Fibroblast of pulmonary artery (primary cell): ENCODE measurements at regions not wholly inside any gene's neighbourhood (a gene's known extent, or its start where the extent isn't known, plus 50 kb on each side); places are given as distances from the start of the nearest gene placed in this dataset.
"Not testable (repeated sequence)": the region's sequence is repeated elsewhere in the genome, so short reads cannot be mapped to it uniquely, and the experiment has no call there.

Experiments used
- DNase-seq: peaks from one replicate; pipeline ENCODE4 v3.0.0-alpha.2; 2010; ENCODE audit warnings: low read depth
- H3K4me3 ChIP-seq: replicated peaks from 2 replicates; pipeline ENCODE4 v1.5.1; 2011; ENCODE audit warnings: low read depth, mild to moderate bottlenecking, control low read depth, low read length, moderate library complexity
- CTCF ChIP-seq: IDR thresholded peaks from 2 replicates; pipeline ENCODE4 v1.5.1; 2011; ENCODE audit warnings: mild to moderate bottlenecking, control low read depth, low read length, inconsistent platforms; ENCODE audit errors: missing control alignments

- TF ChIP-seq CTCF: no peak
- no peak for DNase-seq
- no peak overlapping the region for H3K4me3 ChIP-seq
Measured at GRCh38 chr4:77348815-77349214, 191.8 kb downstream of the CCNG2 start.

DNA sequence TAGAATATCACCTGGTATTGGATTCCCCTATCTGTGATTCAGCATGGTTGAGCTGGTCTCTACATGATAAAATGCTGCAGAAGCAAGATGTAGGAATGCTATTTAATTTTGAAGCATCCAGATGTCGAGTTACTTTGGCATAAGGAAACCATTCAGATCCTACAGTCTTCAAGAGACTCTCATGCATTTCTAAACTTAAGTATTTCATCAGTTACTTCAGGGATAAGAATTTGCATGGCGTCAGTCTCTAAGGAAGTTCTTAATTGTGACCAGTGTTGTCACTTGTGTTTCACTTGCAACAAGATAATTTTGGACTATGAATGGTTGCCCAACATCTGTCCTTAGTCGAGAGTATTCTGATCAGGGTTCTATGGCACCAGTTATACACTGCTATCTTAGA, 192.4 kb downstream of the CCNG2 start:
- DNase-seq: no peak
- no peak for TF ChIP-seq CTCF

DNA sequence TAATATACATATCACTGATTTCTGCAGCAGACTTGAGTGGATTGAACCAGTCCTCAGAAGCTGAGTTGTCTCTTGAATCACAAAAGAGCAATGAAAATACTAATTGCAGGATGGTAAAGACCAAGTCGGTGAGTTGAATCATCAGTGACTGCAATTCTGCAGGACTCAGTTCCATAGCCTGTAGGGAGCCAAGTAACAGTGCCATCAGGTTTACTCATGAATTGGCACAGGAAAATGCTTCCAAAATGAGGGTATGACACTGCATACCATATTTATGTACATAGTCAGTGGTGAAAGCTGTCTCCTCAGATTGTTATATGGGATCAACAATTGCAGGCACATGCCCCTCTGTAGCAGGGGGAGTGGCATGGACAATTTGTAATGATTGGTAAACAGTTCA, 192.8 kb downstream of the CCNG2 start:
- H3K4me3 ChIP-seq: no peak overlapping the region
- TF ChIP-seq CTCF: no peak
- no peak for DNase-seq

More for the DNA sequence above, 192.4 kb downstream of the CCNG2 start:
- no peak overlapping the region for H3K4me3 ChIP-seq

GRCh38 chr4:77352192-77352591, 195.2 kb downstream of the CCNG2 start:
- no peak overlapping the region for H3K4me3 ChIP-seq
- TF ChIP-seq CTCF: no peak
- DNase-seq: no peak

DNA sequence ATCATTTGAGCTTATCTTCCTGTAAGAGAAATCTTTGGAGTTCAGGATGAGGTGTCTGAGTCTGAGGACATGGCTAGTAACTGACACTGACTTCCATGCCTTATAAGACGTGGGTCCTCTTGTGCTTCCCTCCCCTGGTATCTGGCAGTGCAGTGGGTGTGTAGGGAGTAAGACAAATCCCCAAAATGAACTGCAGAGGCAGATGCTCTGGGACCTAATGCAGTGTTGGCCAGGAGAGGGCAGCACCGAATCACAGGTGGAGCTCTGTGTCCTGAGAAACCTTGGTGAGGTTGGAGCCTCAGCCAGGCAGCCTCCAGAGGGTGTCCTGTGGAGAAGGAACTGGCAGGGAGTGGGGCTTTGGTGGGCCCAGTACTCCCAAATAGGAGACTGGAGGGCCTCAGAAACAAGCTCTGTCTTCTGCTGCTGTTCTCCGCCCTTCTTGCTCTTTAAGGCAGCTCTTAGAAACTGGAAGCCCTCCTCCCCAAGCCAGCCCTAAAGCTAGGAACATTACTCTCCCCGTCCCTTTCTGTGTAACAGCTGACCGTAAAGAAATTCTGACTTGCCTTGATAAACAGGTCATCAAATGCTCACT, 196.8 kb downstream of the CCNG2 start:
- TF ChIP-seq CTCF: peak; percentile 3

GRCh38 chr4:77354550-77354949, 197.5 kb downstream of the CCNG2 start:
- H3K4me3 ChIP-seq: no peak overlapping the region
- TF ChIP-seq CTCF: no peak
- DNase-seq: no peak

More for the DNA sequence above, 196.8 kb downstream of the CCNG2 start:
- DNase-seq, H3K4me3 ChIP-seq: not testable (repeated sequence)

DNA sequence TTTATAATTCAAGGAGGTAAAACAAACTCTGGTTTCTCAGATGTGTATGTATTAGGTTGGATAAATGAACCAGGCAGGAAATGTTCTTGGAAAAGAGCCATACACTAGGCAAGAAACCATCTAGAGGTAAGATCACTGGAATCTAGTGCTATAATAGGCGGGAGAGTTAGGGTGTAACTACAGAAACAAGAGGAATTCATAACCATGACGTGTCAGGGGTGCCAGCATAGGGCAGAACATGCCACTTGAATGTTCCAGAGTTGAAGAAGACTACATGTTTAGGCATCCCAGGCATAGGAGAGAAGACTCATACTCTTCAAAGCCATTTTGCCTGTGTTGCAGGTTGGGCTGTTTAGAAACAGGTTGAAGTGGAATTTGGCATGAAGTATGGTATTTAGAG, 198.7 kb downstream of the CCNG2 start:
- H3K4me3 ChIP-seq: no peak overlapping the region
- TF ChIP-seq CTCF: no peak
- DNase-seq: no peak
